Right ventricle myocardium inferior (tissue), 1 donor: ENCODE measurements at regions not wholly inside any gene's neighbourhood (a gene's known extent, or its start where the extent isn't known, plus 50 kb on each side); places are given as distances from the start of the nearest gene placed in this dataset.

Experiments
- ATAC-seq: fragments of 200-7000 bp; cut with Tn5 transposase; one replicate; pipeline ENCODE4 v1.9.1; 2020; ENCODE audit warnings: mild to moderate bottlenecking, moderate library complexity
- DNase-seq: peaks from one replicate; pipeline ENCODE4 v3.0.0; 2021; ENCODE audit errors: missing footprints
- intact Hi-C: fragments of 100-400 bp; cut with DNase I; formaldehyde crosslinking; loops from one replicate; pipeline ENCODE4 v1.11.0; 2022
- donor health status: DM: no; HTN: yes; CAD: no; lungs with severe emphysema.

- intact Hi-C loops, result no loop called here
- no peak for ATAC-seq
- DNase-seq, result peak; percentile 40
Measured at GRCh38 chr7:441684-442421, 77.8 kb downstream of the PDGFA start.

GRCh38 chr7:442457-442856 lies 77.2 kb downstream of the PDGFA start:
- ATAC-seq (no peak), DNase-seq (no peak)
- intact Hi-C loops, result no loop called here

GRCh38 chr7:443279-443833 lies 76.3 kb downstream of the PDGFA start:
- intact Hi-C loops, result no loop called here
- DNase-seq, result no peak
- ATAC-seq, result no peak

GRCh38 chr7:444606-445005 lies 75.0 kb downstream of the PDGFA start:
- ATAC-seq, result peak; percentile 37

GRCh38 chr7:445020-445419 lies 74.6 kb downstream of the PDGFA start:
- intact Hi-C loops, result no loop called here
- ATAC-seq (no peak), DNase-seq (peak; percentile 45)

More at GRCh38 chr7:444606-445005, 75.0 kb downstream of the PDGFA start:
- intact Hi-C loops, result no loop called here
- DNase-seq, result peak; percentile 40

- intact Hi-C loops, result no loop called here
- DNase-seq, result no peak
- no peak for ATAC-seq
Measured at GRCh38 chr7:445563-446288, 73.9 kb downstream of the PDGFA start.

GRCh38 chr7:446289-446935 lies 73.2 kb downstream of the PDGFA start:
- ATAC-seq, result no peak
- intact Hi-C loops, result no loop called here
- DNase-seq, result peak; percentile 70
